Activated B cell treated with CpG ODN at 0.5 μM for 24 hours (primary cell): ENCODE measurements at regions not wholly inside any gene's neighbourhood (a gene's known extent, or its start where the extent isn't known, plus 50 kb on each side); places are given as distances from the start of the nearest gene placed in this dataset.

Experiments
- ATAC-seq: fragments of 200-7000 bp; cut with Tn5 transposase; one replicate; pipeline ENCODE4 v1.10.0; 2021; ENCODE audit warnings: low read depth, mild to moderate bottlenecking, moderate library complexity
- CTCF ChIA-PET: fragments of 350-600 bp; sonication (Branson Sonifier 250); formaldehyde crosslinking; loops from one replicate; lab custom pipeline; 2021; ENCODE audit warnings: antibody characterized with exemption; lab: Charles Lee
- POLR2A ChIA-PET: fragments of 350-600 bp; sonication (Branson Sonifier 250); formaldehyde crosslinking; loops from one replicate; lab custom pipeline; 2021; ENCODE audit warnings: antibody characterized with exemption; lab: Charles Lee
- DNase-seq: peaks from one replicate; pipeline ENCODE4 v3.0.0; 2022
- H3K27ac Mint-ChIP-seq: one replicate; pipeline ENCODE4 v1.8.0; 2020; ENCODE audit warnings: mixed read lengths
- H3K27me3 Mint-ChIP-seq: one replicate; pipeline ENCODE4 v1.8.0; 2021; ENCODE audit warnings: mixed read lengths
- H3K36me3 Mint-ChIP-seq: one replicate; pipeline ENCODE4 v1.8.0; 2021; ENCODE audit warnings: low read depth, mixed read lengths
- H3K4me1 Mint-ChIP-seq: one replicate; pipeline ENCODE4 v1.8.0; 2021; ENCODE audit warnings: mixed read lengths
- H3K4me3 Mint-ChIP-seq: one replicate; pipeline ENCODE4 v1.8.0; 2020; ENCODE audit warnings: mild to moderate bottlenecking, mixed read lengths
- H3K9me3 Mint-ChIP-seq: one replicate; pipeline ENCODE4 v1.8.0; 2020; ENCODE audit warnings: mixed read lengths
- intact Hi-C: fragments of 100-400 bp; cut with micrococcal nuclease; formaldehyde crosslinking; loops from one replicate; pipeline ENCODE4 v1.15.1; 2024
- TF ChIP-seq, protein P1 (sequence below): fragments of 200-600 bp; IDR thresholded peaks from one replicate; pipeline ENCODE4 v1.8.0; 2022; ENCODE audit warnings: antibody characterized with exemption, mild to moderate bottlenecking

- no peak overlapping the region for H3K27ac Mint-ChIP-seq
- TF ChIP-seq, protein P1, sequence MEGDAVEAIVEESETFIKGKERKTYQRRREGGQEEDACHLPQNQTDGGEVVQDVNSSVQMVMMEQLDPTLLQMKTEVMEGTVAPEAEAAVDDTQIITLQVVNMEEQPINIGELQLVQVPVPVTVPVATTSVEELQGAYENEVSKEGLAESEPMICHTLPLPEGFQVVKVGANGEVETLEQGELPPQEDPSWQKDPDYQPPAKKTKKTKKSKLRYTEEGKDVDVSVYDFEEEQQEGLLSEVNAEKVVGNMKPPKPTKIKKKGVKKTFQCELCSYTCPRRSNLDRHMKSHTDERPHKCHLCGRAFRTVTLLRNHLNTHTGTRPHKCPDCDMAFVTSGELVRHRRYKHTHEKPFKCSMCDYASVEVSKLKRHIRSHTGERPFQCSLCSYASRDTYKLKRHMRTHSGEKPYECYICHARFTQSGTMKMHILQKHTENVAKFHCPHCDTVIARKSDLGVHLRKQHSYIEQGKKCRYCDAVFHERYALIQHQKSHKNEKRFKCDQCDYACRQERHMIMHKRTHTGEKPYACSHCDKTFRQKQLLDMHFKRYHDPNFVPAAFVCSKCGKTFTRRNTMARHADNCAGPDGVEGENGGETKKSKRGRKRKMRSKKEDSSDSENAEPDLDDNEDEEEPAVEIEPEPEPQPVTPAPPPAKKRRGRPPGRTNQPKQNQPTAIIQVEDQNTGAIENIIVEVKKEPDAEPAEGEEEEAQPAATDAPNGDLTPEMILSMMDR = no peak
- peaks cover 5% of the 10 kb centered on the region for H3K9me3 Mint-ChIP-seq
- CTCF ChIA-PET = no interaction called here
- intact Hi-C loops = no loop called here
- H3K27me3 Mint-ChIP-seq = no peaks in the 10 kb centered on the region
- H3K4me3 Mint-ChIP-seq = no peak overlapping the region
- DNase-seq = no peak
- no peaks in the 10 kb centered on the region for H3K36me3 Mint-ChIP-seq
- no peak for ATAC-seq
- POLR2A ChIA-PET = no interaction called here
- no peaks in the 10 kb centered on the region for H3K4me1 Mint-ChIP-seq
These were observed 784.4 kb upstream of the CELF2 start for GRCh38 chr10:10233229-10233628.

- Mint-ChIP-seq H3K4me1 (no peaks in the 10 kb centered on the region), H3K27me3 (no peaks in the 10 kb centered on the region)
- POLR2A ChIA-PET = no interaction called here
These were observed 782.7 kb upstream of the CELF2 start for GRCh38 chr10:10235003-10235402.

GRCh38 chr10:10247585-10247984, 770.1 kb upstream of the CELF2 start:
- ChIA-PET CTCF (no interaction called here), POLR2A (no interaction called here)
- DNase-seq (no peak), ATAC-seq (no peak)
- Mint-ChIP-seq H3K9me3 (no peaks in the 10 kb centered on the region), H3K4me1 (no peaks in the 10 kb centered on the region), H3K36me3 (no peaks in the 10 kb centered on the region), H3K27ac (no peak overlapping the region), H3K27me3 (no peaks in the 10 kb centered on the region), H3K4me3 (no peak overlapping the region)
- intact Hi-C loops = no loop called here
- TF ChIP-seq, protein P1 = no peak

More at GRCh38 chr10:10235003-10235402, 782.7 kb upstream of the CELF2 start:
- H3K36me3 Mint-ChIP-seq = no peaks in the 10 kb centered on the region
- TF ChIP-seq, protein P1 = no peak
- peaks cover 2% of the 10 kb centered on the region for H3K9me3 Mint-ChIP-seq
- CTCF ChIA-PET = no interaction called here
- no peak overlapping the region for H3K4me3 Mint-ChIP-seq
- H3K27ac Mint-ChIP-seq = no peak overlapping the region
- ATAC-seq = no peak
- intact Hi-C loops = no loop called here
- DNase-seq = no peak

GRCh38 chr10:10256860-10257259, 760.8 kb upstream of the CELF2 start:
- intact Hi-C loops = no loop called here
- Mint-ChIP-seq H3K4me1 (no peaks in the 10 kb centered on the region), H3K36me3 (no peaks in the 10 kb centered on the region), H3K9me3 (peaks cover 6% of the 10 kb centered on the region), H3K4me3 (no peak overlapping the region), H3K27ac (no peak overlapping the region), H3K27me3 (no peaks in the 10 kb centered on the region)
- DNase-seq (no peak), ATAC-seq (no peak)
- TF ChIP-seq, protein P1 = no peak
- CTCF ChIA-PET = no interaction called here
- POLR2A ChIA-PET = no interaction called here

- H3K4me1 Mint-ChIP-seq = no peaks in the 10 kb centered on the region
- intact Hi-C loops = no loop called here
- DNase-seq = no peak
- CTCF ChIA-PET = no interaction called here
- H3K4me3 Mint-ChIP-seq = no peak overlapping the region
- no peaks in the 10 kb centered on the region for H3K36me3 Mint-ChIP-seq
- H3K27ac Mint-ChIP-seq = no peak overlapping the region
- POLR2A ChIA-PET = no interaction called here
- H3K9me3 Mint-ChIP-seq = peaks cover 6% of the 10 kb centered on the region
- H3K27me3 Mint-ChIP-seq = no peaks in the 10 kb centered on the region
- no peak for ATAC-seq
- TF ChIP-seq, protein P1 = no peak
These were observed 758.7 kb upstream of the CELF2 start for GRCh38 chr10:10259013-10259412.
